NCI-H1417 (cell line): ENCODE measurements at regions not wholly inside any gene's neighbourhood (a gene's known extent, or its start where the extent isn't known, plus 50 kb on each side); places are given as distances from the start of the nearest gene placed in this dataset.
A peak's percentile ranks its signal among the peaks of the same experiment; 100 is the strongest.

Experiments
- DNase-seq, 3 experiments: peaks; one replicate each; lab custom pipeline; 2025; lab: John Stamatoyannopoulos, UW

DNA sequence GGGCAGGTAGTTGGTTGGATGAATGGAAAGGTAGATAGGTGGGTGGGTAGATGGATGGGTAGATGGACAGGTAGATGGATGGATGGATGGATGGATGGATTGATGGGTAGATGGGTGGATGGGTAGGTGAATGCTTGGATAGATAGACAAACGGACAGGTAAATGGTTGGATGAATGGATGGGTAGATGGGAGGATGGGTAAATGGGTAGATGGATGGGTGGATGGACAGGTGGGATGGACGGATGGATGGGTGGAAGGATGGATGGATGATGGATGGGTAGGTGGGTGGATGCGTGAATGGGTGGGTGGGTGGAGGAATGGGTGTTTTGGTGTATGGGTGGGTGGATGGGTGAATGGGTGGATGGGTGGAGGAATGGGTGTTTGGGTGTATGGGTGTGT, 50.1 kb upstream of the ASAP2 start:
- DNase-seq, result no peak

DNA sequence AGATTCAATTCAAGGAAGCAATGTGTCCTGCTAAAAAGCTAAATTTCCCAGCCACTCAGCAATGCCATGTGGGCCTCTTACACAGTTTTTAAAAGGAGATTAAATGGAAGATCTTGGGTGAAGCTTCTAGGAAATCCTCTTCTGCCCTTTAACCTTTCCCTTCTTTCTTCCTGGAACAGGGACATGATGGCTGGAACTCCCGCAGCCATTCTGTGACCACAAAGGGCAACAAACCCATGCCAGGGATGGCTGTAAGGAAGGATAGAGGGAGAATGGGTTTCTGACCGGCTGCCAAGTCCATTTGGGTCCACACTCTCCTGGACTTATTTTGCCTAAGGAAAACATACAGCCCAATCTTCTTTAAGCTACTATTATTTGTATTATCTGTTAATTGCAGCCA, 52.6 kb upstream of the ASAP2 start:
- no peak for DNase-seq

DNA sequence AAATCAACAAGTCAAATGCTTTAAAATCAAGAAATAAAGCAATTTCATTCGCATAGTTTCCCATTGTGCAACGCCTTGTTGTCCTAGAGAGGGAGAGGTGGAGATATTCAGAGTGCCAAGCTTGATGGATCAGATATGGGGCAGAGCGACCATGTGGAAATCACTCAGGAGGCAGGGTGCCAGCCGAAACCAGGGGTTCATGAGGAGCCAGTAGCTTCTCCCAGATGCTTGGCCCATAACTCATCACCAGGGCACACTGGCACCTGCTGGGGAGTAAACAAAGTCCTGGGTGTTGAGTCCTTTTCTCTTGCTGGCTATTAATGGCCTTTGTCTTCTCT, 53.0 kb upstream of the ASAP2 start:
- peak in 1 of 3 experiments; percentile 42 for DNase-seq

DNA sequence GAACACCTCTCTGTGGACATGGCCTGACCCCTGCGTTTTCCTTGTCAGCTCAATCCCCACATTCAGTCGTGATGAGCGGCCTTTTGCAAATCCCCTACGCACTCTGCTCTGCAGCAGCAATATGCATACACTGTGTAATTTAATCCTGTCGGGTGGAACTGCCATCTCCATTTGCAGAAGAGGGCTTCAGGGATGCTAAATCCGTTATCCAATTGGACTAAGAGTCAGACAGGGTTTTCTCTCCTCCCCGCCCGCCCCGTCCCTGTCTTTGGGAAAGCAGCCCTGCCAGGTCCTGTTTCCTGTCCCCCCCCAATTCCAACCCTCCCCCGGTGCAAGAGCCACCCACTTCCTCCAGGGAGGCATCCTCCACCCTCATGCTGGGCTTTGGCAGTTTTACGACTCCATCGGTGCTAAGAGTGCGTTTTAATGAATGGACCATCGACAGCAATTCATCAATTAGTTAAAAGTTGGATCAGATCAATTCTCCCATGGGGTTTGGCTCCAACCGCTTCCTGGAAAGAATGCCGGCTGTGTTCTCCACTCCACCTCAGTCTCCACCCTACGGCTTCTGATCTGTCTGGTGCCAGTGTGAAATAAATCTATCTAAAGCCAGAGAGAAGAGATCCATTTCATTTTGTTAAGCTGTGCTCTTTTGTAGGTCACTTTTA, 53.5 kb upstream of the ASAP2 start:
- peak; percentile 38 to 69 (median 66) for DNase-seq

DNA sequence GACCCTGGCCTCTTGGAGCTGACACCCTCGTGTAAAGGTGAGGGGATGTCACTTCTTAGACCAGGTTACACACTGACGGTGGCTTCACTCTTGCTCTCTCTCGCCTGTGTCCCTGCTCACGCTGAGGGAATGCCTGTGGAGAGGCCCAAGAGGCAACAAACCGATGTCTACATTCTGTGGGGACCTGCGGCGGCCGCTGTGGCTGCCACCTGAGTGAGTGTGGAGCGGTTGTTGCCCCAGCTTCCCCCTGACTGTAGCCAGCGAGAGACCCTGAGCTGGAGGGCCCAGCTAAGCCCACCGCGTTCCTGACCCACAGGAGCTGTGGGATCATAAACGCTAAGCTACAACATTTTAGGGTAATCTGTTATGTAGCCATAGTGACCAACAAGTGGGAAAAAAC, 55.7 kb upstream of the ASAP2 start:
- no peak for DNase-seq

DNA sequence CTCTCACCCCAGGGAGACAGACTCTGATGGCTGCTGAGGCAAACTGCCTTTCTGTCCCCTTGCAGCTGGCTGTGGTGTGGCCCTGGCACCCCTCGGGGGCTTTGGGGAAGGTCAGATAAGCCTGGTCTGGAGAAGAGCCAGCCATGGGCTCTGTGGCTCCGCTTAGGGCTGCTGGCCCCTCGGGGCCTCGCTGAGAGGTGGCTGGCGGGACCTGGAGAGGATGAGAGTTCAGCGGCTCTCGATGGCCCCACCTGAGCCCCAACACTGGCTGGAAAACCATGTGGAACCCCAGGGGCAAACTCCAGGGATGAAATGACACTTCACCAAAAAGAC, 56.1 kb upstream of the ASAP2 start:
- DNase-seq, result no peak

DNA sequence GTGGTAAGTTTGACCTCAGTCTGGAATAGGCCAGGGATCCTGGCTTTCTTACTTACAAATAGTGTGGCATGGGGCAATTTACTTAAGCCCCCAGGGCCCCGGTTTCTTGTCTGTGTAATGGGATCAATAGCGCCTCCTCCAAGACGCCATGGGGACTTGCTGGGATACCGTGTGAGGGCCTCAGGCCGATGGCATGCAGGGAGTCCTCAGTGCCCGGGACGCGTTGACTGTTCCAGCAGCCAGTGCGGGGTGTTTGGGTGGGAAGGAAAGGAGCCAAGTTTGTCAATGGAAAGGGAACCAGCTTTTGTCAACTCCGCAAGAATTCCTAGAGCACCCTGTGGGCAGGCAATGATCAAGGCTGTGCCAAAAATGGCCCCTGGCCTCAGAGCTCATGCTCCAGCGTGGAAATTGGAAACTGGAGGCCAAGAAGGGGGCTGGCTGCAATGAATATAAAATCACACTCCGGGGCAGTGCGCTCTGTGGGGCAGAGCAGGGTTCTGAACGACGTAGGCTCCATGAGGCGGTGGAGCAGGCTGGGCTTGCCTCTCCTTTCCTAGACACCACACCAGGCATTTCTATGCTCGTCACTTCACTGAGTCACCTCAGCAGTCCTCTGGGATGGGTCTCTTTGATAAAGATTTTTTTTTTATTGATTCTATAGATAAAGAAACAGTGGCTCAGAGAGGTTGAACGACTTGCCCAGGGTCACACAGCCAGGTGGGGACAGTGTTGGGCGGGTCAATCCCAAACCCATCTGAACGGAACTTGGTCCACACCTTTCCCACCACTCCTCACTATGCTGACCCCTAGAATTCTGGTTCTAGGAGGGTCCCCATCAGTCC, 56.7 kb upstream of the ASAP2 start:
- DNase-seq, result no peak

DNA sequence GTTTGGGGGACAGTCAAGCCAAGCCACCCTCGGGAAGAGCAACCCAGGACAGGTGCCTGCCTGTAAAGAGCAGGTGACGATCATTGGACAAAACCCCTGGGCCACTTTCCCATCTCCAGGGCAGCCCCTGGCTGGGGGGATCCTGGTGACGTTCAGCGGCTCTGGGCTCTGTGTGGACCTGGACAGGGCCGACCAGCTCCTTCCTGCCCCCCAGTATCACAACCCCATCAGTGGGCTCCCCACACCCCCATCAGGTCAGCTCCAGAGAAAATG, 57.3 kb upstream of the ASAP2 start:
- no peak for DNase-seq

DNA sequence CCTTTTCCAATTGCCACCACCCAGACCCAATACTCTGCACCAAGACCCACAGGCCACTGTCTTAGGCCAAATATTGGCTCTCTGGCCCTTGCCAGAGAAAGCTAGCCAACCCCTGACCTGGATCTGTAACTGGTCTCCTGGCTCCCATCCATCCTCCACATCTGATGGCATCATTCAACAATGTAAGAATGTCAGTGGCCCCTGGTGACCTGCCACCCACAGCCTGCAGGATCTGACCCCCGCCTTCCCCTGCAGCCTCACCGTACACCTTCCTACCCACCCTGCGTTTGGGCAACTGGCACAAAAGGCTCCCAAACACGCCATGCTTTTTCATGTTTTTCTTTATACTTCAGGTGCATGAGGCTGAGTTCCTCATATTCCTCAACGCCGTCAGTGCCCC, 60.0 kb upstream of the ASAP2 start:
- no peak for DNase-seq

DNA sequence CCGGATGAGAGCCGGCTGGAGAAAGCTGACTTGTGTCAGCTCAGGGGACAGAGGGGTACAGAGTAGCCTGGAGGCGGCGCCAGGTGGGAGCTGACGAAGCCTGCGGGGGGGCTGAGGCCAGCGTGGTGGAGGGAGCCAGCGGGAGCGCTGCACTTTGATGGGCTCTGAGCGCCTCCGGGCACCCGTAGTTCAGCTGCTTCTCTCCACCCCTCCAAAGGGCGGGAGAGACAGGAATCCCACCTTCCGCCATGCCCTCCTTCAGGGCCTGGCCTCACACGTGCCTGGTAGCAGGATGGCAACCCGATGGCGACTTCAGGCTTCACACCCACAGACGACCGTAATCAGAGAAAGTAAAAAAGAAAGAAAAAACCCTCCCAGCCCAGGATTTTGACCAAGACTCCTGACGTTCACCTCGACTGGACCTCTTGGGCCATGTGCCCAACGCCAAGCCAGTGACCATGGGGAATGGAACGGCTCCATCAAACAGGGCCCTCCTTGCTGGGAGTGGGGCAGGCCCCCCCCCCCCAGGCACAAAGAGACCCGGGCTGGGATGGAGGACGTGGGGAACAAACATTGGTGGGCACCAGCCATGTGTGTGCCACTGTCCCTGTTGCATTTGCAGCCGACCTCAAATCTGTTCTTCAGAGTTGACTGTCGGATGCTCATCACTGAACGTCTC, 60.7 kb upstream of the ASAP2 start:
- no peak for DNase-seq

DNA sequence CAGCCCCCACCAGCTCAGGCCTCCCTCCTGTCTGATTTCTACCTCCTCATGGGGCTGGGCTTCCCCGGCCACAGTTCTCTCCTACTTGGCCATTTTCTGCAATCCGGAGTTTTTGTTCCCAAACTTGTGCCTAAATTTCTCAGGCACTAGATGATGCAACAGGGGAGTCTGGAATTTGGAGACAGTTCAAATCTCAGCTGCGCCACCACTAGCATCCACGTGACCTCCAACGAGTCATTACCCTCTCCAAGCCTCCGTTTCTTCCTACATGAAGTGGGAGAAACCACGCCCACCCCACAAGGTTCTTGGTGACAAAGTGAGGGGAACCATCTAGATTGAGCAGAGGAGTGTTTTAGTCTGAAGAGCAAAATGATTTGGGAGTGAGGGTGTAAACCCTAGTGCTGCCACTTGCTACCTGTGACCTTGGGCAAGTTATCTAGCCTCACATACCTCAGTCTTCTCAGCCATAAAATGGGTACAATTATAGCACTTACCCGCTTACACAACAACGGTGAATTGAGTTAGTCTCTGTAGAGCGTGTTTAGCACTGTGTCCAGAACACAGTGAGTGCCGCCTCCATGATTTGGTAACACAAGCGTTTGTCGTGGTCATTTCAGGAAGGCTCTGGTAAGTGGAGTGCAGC, 61.4 kb upstream of the ASAP2 start:
- DNase-seq, result no peak

DNA sequence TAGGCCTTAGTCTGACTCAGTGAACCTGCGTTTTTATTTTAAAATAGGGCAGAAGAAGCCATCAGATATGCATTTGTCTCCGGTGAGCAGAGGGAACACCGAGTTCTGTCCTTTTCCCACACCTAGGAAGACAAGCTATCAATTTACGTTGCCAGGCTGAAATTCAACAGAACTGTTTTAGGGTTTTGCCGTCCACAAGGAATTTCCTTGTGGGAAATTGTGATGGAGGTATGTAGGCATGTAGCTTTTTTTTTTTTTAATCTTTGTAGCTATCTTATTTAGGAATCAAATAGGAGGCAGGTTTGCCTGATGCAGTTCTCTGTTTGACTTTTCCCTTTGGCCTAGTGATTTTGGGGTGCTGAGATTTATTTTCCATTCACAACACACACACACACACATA, 62.0 kb upstream of the ASAP2 start:
- DNase-seq, result no peak

DNA sequence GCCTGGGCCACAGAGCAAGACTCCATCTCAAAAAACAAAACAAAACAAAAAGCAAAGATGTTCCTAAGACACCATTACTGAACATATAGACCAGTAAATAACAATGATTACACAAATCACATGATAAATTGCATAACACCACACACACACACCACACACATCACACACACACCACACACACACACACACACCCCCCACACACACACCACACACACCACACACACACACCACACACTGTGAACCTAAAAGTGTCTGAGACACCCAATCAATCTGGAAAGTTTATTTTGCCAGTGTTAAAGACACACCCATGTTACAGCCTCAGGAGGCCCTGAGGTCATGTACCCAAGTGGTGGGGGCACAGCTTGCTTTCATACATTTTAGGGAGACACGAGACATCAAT, 62.6 kb upstream of the ASAP2 start:
- DNase-seq, result no peak

DNA sequence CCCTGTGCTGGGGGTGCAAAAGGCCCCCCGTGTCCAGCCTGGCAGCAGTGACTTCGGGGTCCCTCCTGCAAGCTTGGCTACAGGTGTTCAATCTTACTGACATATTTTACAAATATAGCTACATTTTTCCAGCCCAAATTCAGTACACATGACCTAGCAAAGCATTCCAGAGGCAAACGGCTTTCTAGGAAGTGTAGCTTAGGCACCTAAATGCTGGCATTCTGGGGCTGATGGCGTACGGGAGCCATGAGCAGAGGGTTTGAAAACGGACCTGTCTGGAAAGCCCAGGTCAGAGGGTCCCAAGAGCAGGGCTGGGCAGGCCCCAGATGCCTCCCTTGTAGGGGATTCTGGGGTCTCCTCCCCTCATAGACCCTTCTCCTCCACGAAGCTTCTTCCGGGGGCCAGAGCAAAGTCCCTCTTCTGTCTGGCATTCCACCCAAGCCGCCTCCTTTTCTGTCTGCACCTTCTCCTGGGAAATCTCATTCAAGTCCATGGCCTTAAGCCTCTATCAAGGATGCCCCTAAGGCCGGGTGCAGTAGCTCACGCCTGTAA, 63.3 kb upstream of the ASAP2 start:
- DNase-seq, result peak in 1 of 3 experiments; percentile 49

DNA sequence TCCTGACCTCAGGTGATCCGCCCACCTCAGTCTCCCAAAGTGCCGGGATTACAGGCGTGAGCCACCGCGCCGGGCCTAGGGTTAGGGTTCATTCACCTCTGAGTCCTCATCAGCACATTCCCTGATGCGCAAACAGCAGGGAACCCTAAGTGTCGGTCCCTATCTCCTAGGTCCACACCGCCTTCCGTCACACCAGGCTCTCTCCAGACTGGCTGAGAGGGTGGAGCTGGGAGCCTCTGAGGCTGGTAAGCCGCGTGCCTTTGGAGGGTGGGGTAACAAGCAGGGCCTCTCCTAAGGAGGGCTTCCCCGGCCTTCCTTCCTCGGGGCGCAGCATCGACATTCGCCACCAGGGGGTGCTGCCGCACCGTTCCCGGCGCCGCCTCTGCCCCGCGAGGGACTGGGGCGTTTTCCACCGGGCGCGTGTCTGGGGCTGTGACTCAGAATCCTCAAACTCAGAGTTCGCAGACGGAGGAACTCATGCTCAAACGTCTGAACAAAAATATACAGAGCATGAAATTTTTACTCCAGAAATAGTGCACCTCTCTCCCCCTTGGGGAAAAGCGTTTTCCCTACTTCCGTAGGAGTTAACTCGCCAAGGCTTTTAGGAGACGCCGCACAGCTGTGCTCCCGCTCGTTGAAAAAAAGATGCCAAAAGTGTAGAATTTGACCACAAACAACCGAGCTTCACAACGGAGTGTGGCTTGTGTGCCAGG, 63.9 kb upstream of the ASAP2 start:
- peak; percentile 66 to 80 (median 79) for DNase-seq

DNA sequence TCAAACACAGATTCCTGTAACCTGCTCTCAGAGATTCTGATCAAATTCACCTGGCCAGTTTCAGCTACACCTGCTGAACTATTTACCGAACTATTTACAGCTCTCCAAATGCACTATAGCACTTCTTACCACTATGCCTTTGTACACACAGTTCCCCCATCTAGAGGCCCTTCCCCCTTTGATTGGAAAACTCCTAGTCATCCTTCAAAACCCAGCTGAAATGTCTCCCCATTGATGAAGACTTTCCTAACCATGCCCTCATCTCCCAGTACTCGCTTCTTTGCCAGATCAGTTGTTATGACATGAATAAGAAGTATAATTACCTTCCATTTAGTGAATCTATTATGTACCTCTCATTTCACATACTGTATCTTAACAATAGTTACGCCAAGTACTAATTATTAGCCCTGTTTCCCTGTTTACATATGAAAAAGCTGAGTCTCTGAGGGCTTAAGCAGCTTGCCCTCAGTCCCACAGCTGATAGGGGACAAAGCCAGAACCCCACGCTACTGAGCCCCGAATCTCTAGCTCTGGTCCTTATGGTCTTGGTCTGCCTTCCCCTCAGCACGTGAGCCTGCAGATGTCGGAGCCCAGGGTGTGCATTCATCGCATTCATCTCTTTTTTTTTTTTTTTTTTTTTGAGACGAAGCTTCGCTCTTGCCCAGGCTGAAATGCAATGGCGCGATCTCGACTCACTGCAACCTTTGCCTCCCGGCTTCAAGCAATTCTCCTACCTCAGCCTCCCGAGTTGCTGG, 64.7 kb upstream of the ASAP2 start:
- peak in 2 of 3 experiments; percentile 33 to 55 for DNase-seq

DNA sequence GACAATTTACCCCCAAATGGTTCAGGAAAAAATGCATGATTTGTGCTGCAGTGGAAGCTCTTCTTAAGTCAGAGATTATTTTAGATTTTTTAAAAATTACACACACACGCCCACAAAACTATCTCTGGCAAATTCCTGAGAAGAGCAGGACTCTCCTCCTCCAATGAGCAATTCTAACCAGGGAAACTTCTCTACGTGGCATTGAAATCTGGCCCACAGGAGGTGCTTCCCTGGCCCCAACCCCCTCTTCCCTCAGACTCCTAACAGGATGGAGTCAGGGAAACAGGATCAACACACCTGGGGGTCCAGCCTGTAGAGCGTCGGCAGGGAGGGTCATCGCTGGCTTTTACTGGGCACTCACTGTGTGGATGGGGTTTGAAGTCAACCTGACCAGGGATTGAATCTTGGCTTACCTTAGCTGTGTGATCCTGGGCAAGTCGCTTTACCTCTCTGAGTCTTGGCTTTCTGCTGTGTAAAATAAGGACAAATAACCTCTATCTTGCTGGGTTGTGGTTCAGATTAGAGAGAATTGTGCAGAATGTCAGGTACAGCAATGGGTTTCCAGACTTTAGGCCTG, 65.4 kb upstream of the ASAP2 start:
- no peak for DNase-seq

DNA sequence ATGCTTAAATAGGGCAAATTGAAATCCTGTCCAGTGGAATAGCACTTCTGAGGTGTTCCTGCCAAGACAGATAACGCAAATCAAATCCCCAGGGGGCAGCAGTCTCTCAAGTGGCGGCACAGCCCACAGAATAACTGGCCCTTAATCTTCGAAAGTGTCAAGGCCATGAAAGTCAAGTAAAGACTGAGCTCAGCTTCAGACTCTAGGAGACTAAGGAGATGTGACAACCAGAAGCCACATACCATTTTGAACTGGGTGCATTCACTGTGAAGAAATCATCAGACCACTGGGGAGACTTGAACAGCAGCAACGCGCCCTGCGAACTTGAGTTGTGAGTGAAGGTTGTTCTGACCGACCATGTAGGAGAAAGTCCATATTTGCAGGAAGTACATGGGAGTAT, 66.0 kb upstream of the ASAP2 start:
- DNase-seq, result peak in 1 of 3 experiments; percentile 45

DNA sequence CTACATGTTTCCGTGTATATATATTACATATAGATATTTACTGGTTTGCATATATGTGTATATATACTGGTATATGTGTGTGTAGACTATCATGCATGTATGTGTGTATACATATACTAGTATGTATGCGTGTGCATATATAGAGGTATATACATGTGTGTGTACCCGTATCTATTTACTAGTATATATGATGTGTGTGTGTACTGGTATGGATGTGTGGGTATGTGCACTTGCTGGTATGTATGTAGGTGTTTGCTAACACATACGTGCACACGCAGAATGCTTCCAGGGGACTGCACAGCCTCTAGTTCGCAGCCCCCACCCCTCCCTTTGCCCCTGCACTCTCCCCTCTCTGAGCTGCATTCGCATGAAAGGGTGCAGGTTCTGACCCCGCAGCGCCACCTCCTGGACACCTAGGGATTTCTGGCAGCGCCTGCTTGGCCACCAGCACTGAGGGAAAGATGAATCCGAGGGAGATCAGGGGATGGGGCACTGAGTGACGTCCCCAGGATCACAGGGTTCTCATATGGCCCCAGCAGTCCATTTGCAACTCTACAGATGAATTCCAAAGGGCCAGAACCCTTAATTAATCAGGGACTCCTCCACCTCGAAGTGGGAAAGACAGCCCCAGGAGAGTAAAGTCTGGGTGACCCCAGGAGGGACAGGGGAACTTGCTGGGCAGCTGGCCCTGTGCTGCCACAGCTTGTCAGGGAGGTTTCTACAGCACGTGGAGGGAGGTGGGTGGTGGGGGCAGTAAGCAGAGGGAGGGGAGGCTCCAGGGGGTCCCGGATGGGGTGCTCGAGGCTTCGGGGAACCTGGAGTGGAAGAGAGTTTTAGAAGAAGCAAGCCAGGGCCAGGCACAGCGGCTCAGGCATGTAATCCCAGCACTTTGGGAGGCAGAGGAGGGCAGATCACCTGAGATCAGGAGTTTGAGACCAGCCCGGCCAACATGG, 66.8 kb upstream of the ASAP2 start:
- DNase-seq, result peak; percentile 68 to 85 (median 81)
